HepG2 (cell line): ENCODE measurements at regions not wholly inside any gene's neighbourhood (a gene's known extent, or its start where the extent isn't known, plus 50 kb on each side); places are given as distances from the start of the nearest gene placed in this dataset.
A peak's percentile ranks its signal among the peaks of the same experiment; 100 is the strongest.

Experiments
- AHR ChIP-seq: IDR thresholded peaks from 2 replicates; pipeline ENCODE4 v1.6.1; 2018; ENCODE audit warnings: missing genetic modification reagents, missing compliant biosample characterization
- ARNT ChIP-seq: fragments of 450-650 bp; IDR thresholded peaks from 2 replicates; pipeline ENCODE4 v1.6.1; 2017
- BRD4 ChIP-seq: sonication (generic); formaldehyde crosslinking; IDR thresholded peaks from 2 replicates; pipeline ENCODE4 v1.4.0; 2020; ENCODE audit warnings: missing genetic modification reagents
- CCDC6 ChIP-seq: sonication (generic); formaldehyde crosslinking; IDR thresholded peaks from 2 replicates; pipeline ENCODE4 v1.8.1; 2022; ENCODE audit warnings: mild to moderate bottlenecking, missing genetic modification reagents, moderate library complexity
- DDIT3 ChIP-seq: sonication (generic); formaldehyde crosslinking; IDR thresholded peaks from 2 replicates; pipeline ENCODE4 v1.4.0; 2020; ENCODE audit warnings: mild to moderate bottlenecking, missing genetic modification reagents
- ETV6 ChIP-seq: sonication (generic); formaldehyde crosslinking; conservative IDR thresholded peaks from 2 replicates; pipeline ENCODE4 v1.4.0; 2020; ENCODE audit warnings: missing genetic modification reagents
- HMGA1 ChIP-seq: sonication (generic); formaldehyde crosslinking; conservative IDR thresholded peaks from 2 replicates; pipeline ENCODE4 v1.4.0; 2020; ENCODE audit warnings: missing genetic modification reagents
- HMGXB3 ChIP-seq: sonication (generic); formaldehyde crosslinking; IDR thresholded peaks from 2 replicates; pipeline ENCODE4 v1.4.0; 2020; ENCODE audit warnings: missing genetic modification reagents, borderline replicate concordance
- LBX2 ChIP-seq: sonication (generic); formaldehyde crosslinking; IDR thresholded peaks from 2 replicates; pipeline ENCODE4 v1.5.0; 2020; ENCODE audit warnings: missing genetic modification reagents, mild to moderate bottlenecking, borderline replicate concordance
- RAD21 ChIP-seq: fragments of 450-650 bp; formaldehyde crosslinking; IDR thresholded peaks from 2 replicates; pipeline ENCODE4 v1.5.0; 2020; ENCODE audit warnings: mild to moderate bottlenecking
- TFE3 ChIP-seq: IDR thresholded peaks from 2 replicates; pipeline ENCODE4 v1.6.1; 2016
- ZBTB14 ChIP-seq: sonication (generic); formaldehyde crosslinking; IDR thresholded peaks from 2 replicates; pipeline ENCODE4 v1.4.0; 2020; ENCODE audit warnings: missing genetic modification reagents
- ZBTB46 ChIP-seq: sonication (generic); formaldehyde crosslinking; IDR thresholded peaks from 2 replicates; pipeline ENCODE4 v1.4.0; 2020; ENCODE audit warnings: mild to moderate bottlenecking, missing genetic modification reagents, borderline replicate concordance
- ZFP41 ChIP-seq: sonication (generic); formaldehyde crosslinking; IDR thresholded peaks from 2 replicates; pipeline ENCODE4 v1.4.0; 2020; ENCODE audit warnings: mild to moderate bottlenecking, missing genetic modification reagents, borderline replicate concordance
- ZNF296 ChIP-seq: sonication (generic); formaldehyde crosslinking; conservative IDR thresholded peaks from 2 replicates; pipeline ENCODE4 v1.5.0; 2020; ENCODE audit warnings: mild to moderate bottlenecking, missing genetic modification reagents
- ZNF510 ChIP-seq: sonication (generic); formaldehyde crosslinking; IDR thresholded peaks from 2 replicates; pipeline ENCODE4 v1.4.0; 2020; ENCODE audit warnings: low read depth, mild to moderate bottlenecking, missing genetic modification reagents
- ZSCAN20 ChIP-seq: sonication (generic); formaldehyde crosslinking; IDR thresholded peaks from 2 replicates; pipeline ENCODE4 v1.4.0; 2020; ENCODE audit warnings: missing genetic modification reagents, mild to moderate bottlenecking, borderline replicate concordance
- ZSCAN5A ChIP-seq: sonication (generic); formaldehyde crosslinking; IDR thresholded peaks from 2 replicates; pipeline ENCODE4 v1.8.0; 2022; ENCODE audit warnings: mild to moderate bottlenecking, missing genetic modification reagents, borderline replicate concordance

- no peak for TF ChIP-seq DDIT3 (CRISPR knock-in tag)
- 0 out of 2 replicates have a peak, but pooled peaks have one; percentile 40 for TF ChIP-seq ZSCAN5A (CRISPR knock-in tag)
- no peak for TF ChIP-seq ETV6 (CRISPR knock-in tag)
- no peak for TF ChIP-seq ZBTB46
- TF ChIP-seq ZSCAN20 (CRISPR knock-in tag): no peak
- no peak for TF ChIP-seq ZNF296 (CRISPR knock-in tag)
- TF ChIP-seq ZFP41 (CRISPR knock-in tag): no peak
- TF ChIP-seq AHR (CRISPR knock-in tag): no peak
- TF ChIP-seq LBX2 (CRISPR knock-in tag): no peak
- TF ChIP-seq RAD21: no peak
- no peak for TF ChIP-seq BRD4 (CRISPR knock-in tag)
- TF ChIP-seq HMGA1 (CRISPR knock-in tag): no peak
- TF ChIP-seq CCDC6 (CRISPR knock-in tag): no peak
- no peak for TF ChIP-seq ZNF510
- TF ChIP-seq ARNT: no peak
- TF ChIP-seq HMGXB3: no peak
- TF ChIP-seq TFE3 (CRISPR knock-in tag): peak; percentile 97
- TF ChIP-seq ZBTB14 (CRISPR knock-in tag): no peak
Measured at GRCh38 chr2:163943403-163944346, 207.9 kb upstream of the FIGN start (continued).
